ENCODE measurements at regions not wholly inside any gene's neighbourhood (a gene's known extent, or its start where the extent isn't known, plus 50 kb on each side); places are given as distances from the start of the nearest gene placed in this dataset.
"Not testable (repeated sequence)": the region's sequence is repeated elsewhere in the genome, so short reads cannot be mapped to it uniquely, and the experiment has no call there.

DNA sequence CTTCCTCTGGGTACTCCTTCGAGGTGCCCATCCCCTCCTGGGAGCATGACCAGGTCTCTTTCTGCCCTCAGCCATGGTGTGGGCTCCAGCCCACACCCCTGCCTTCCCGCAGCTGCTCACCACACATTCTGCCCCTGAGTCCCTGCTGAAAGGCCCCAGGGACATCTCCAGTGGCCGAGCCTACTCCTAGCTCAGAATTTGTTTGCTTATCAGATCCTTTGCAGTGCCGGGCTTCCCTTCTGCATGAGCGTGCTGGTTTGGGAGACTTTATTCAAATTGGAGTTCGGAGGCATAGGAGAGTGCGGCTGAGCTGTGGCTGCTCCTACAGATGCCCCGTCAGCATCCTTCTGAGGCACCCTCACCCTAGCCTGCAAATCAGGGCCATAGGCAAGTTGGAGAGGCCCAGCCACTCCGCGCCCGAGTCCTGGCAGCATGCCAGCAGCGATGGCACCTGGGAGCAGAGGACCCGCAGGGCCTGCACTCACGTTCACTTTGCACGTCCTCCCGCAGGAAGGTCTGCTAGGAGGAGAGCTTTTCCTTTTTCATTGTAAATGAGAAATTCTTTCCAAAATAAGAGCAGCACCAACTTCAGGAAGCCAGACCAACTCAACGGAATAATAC, 327.3 kb downstream of the QKI start:
- Histone ChIP-seq H3K27ac (ENCODE audit: low read depth, low read length) (no peak overlapping the region), H3K9ac (ENCODE audit: low read depth, low read length) (no peak overlapping the region), H3K36me3 (ENCODE audit: insufficient read depth, low read length) (no peaks in the 10 kb centered on the region), H3K4me1 (ENCODE audit: insufficient read depth, low read length) (peaks cover 6% of the 10 kb centered on the region; the same call in 1 of the 2 replicates), H3K9me3 (ENCODE audit: insufficient read depth, low read depth, low read length) (no peaks in the 10 kb centered on the region), H3K27me3 (ENCODE audit: insufficient read depth, low read length) (no peaks in the 10 kb centered on the region), H3K4me3 (ENCODE audit: low read length) (no peak overlapping the region)
- 89% methylated on average over 17 of the region's 17 CpGs for WGBS

DNA sequence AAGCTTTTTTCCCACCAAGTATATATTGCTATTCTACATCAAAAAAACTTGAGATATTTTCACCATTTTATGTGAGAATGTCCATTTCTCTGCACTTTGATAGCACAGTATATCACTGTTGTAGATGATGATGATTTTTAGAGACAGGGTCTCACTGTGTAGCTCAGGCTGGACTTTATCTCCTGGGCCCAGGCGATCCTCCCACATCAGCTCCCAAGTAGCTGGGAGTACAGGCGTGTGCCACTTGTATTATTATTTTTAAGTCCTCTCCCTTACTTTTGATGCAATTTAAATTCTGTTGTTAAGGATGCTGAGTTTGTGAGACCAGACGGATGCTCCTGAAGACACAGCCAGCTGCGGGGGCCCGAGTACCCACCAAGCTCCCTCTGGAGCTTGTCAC, 326.8 kb downstream of the QKI start:
- no peaks in the 10 kb centered on the region for H3K27me3 ChIP-seq (ENCODE audit: insufficient read depth, low read length)
- H3K4me3 ChIP-seq (ENCODE audit: low read length): no peak overlapping the region
- 99% methylated on average over 5 of the region's 5 CpGs for WGBS

DNA sequence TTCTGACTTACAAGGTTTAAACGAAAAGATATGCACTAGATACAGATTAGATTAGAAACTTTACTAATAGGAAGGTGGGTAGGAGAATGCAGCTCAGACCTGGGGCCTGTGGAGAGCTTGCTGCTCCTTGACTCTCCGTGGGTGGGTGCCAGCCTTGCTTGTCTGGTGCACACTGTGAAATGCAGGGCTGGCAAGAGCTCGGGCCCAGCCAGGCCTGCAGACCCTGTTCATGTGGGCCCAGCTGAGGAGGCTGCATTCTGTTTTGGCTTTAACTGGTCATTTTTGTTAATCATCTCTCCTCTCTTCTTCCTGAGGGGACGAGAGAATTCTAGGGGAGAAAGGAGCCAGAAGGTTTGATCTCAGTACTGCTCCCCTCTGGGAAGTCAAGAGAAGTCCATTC, 325.4 kb downstream of the QKI start:
- H3K27me3 ChIP-seq (ENCODE audit: insufficient read depth, low read length): no peaks in the 10 kb centered on the region
- H3K4me1 ChIP-seq (ENCODE audit: insufficient read depth, low read length): no peaks in the 10 kb centered on the region
- H3K4me3 ChIP-seq (ENCODE audit: low read length): no peak overlapping the region
- 93% methylated on average over 4 of the region's 4 CpGs for WGBS
- no peak overlapping the region for H3K9ac ChIP-seq (ENCODE audit: low read depth, low read length)
- H3K27ac ChIP-seq (ENCODE audit: low read depth, low read length): no peak overlapping the region
- no peaks in the 10 kb centered on the region for H3K9me3 ChIP-seq (ENCODE audit: insufficient read depth, low read depth, low read length)
- no peaks in the 10 kb centered on the region for H3K36me3 ChIP-seq (ENCODE audit: insufficient read depth, low read length)

More for the DNA sequence above, 326.8 kb downstream of the QKI start:
- Histone ChIP-seq H3K36me3 (ENCODE audit: insufficient read depth, low read length) (no peaks in the 10 kb centered on the region), H3K9ac (ENCODE audit: low read depth, low read length) (no peak overlapping the region), H3K4me1 (ENCODE audit: insufficient read depth, low read length) (peaks cover 6% of the 10 kb centered on the region; the same call in 1 of the 2 replicates), H3K9me3 (ENCODE audit: insufficient read depth, low read depth, low read length) (no peaks in the 10 kb centered on the region), H3K27ac (ENCODE audit: low read depth, low read length) (no peak overlapping the region)

DNA sequence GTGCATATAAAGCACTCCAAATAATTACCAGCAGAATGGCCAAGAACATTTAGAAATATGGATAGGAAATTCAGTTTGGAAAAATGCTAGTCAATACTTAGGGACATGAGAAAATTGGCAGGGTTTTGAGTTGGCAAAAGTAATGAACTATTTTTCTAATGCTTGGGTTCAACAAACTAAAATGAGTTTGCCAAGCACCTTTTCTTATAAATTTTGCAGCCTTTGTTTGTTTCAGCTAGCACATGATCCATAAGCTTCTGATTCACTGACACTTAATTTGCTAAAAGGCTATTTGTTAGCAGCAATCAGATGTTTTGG, 324.8 kb downstream of the QKI start:
- H3K27me3 ChIP-seq (ENCODE audit: insufficient read depth, low read length): no peaks in the 10 kb centered on the region
- no peak overlapping the region for H3K4me3 ChIP-seq (ENCODE audit: low read length)
- no peaks in the 10 kb centered on the region for H3K9me3 ChIP-seq (ENCODE audit: insufficient read depth, low read depth, low read length)
- H3K36me3 ChIP-seq (ENCODE audit: insufficient read depth, low read length): no peaks in the 10 kb centered on the region
- no peaks in the 10 kb centered on the region for H3K4me1 ChIP-seq (ENCODE audit: insufficient read depth, low read length)
- no peak overlapping the region for H3K27ac ChIP-seq (ENCODE audit: low read depth, low read length)
- H3K9ac ChIP-seq (ENCODE audit: low read depth, low read length): peak overlapping the region; percentile 27; the same call in 1 of the 2 replicates

DNA sequence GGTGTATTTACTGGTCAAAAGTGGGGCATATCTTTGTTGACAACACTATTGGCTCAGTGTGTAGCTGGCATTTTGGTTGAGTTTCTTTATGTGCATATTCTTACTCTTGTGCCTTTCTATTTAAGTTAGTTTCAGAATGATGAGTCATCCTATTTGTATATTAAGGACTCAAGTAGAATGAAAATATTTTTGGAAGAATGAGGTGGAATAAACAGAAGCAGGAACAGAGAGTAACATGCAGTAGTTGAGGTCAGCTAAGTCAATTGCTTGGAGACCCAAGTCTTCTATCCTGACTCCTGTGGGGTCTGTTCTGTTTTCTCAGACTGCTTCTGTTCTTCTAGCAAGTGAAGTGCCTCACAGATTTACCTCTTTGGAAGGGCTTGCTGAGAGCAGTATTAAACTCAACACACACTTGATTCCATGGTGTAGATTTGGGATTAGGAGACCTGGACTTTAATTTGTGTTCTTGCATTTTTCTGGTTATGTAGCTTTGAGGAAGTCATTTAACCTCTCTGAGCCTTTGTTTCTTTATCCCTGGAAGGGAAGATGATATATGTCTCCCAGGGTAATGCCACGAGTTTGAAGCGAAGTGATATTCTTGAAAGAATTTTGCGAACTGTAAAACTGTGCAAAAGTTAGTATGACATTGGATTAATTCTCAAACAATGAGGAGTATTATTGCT, 324.3 kb downstream of the QKI start:
- Histone ChIP-seq H3K36me3 (ENCODE audit: insufficient read depth, low read length) (no peaks in the 10 kb centered on the region), H3K9ac (ENCODE audit: low read depth, low read length) (no peak overlapping the region), H3K4me3 (ENCODE audit: low read length) (no peak overlapping the region), H3K27me3 (ENCODE audit: insufficient read depth, low read length) (no peaks in the 10 kb centered on the region), H3K27ac (ENCODE audit: low read depth, low read length) (no peak overlapping the region), H3K4me1 (ENCODE audit: insufficient read depth, low read length) (no peaks in the 10 kb centered on the region), H3K9me3 (ENCODE audit: insufficient read depth, low read depth, low read length) (no peaks in the 10 kb centered on the region)
- WGBS: 96% methylated on average over 3 of the region's 3 CpGs

DNA sequence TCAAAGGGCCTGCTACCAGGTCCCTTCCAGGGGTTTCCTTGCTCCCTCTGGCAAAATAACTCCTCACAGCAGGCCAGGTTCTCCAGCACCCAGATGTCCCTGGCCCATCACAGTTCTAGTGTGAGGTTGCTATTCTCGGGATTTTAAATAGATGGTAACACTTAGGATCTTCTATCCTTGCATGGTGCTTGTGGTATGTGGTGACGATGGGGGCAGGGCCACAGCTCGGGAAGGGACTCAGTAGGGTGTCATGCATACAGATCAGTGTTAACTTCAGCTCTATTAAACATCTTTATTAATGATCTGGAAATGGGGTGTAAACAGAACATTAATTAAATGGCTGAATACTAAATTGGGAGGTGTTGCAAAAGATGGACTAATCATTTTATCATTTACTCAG, 323.8 kb downstream of the QKI start:
- H3K9me3 ChIP-seq (ENCODE audit: insufficient read depth, low read depth, low read length): no peaks in the 10 kb centered on the region
- no peak overlapping the region for H3K9ac ChIP-seq (ENCODE audit: low read depth, low read length)
- H3K36me3 ChIP-seq (ENCODE audit: insufficient read depth, low read length): no peaks in the 10 kb centered on the region
- H3K27ac ChIP-seq (ENCODE audit: low read depth, low read length): no peak overlapping the region
- no peaks in the 10 kb centered on the region for H3K4me1 ChIP-seq (ENCODE audit: insufficient read depth, low read length)
- 94% methylated on average over 2 of the region's 3 CpGs for WGBS
- no peaks in the 10 kb centered on the region for H3K27me3 ChIP-seq (ENCODE audit: insufficient read depth, low read length)
- H3K4me3 ChIP-seq (ENCODE audit: low read length): no peak overlapping the region

DNA sequence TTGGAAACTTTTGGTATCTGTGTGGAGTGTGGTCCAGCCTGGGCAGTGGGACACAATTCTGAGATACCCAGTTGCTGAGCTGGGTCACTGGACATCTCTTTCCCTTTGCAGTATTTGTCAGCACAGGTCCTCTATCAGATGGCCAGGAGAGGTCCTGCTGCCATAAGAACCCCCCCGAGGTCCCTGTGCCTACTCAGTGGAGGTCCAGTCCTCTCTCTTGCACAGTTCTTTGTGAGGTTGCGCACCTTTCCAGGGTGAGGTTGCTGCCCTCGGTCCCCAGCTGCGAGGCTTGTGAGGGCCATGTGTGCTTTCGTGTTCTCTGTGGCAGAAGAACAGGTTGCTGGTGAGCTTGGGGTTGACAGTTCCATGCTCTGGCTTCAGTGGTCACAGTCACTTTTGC, 320.6 kb downstream of the QKI start:
- H3K4me1 ChIP-seq (ENCODE audit: insufficient read depth, low read length): no peaks in the 10 kb centered on the region
- WGBS: 98% methylated on average over 5 of the region's 5 CpGs

DNA sequence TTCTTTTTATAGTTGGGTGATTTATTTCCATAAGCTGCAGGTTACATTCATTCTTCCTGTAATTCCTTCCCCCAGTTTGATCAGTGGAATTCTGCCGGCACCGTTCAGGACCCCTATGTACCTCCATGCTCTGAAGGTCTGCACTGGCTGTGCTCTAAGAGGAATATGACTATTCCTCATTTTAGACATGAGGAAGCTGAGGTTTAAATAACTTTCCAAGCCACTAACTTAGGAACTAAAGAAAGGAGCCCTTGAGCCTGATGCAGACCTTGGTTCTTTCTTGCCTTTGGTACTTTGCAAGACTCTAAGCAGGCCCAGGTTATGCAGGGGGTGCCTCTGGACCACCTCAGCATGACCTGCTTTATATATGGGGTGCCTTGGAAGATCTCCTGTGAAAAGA, 318.5 kb downstream of the QKI start:
- no peak overlapping the region for H3K9ac ChIP-seq (ENCODE audit: low read depth, low read length)
- no peaks in the 10 kb centered on the region for H3K27me3 ChIP-seq (ENCODE audit: insufficient read depth, low read length)
- 97% methylated on average over 2 of the region's 2 CpGs for WGBS
- no peaks in the 10 kb centered on the region for H3K36me3 ChIP-seq (ENCODE audit: insufficient read depth, low read length)
- H3K4me1 ChIP-seq (ENCODE audit: insufficient read depth, low read length): no peaks in the 10 kb centered on the region
- no peaks in the 10 kb centered on the region for H3K9me3 ChIP-seq (ENCODE audit: insufficient read depth, low read depth, low read length)
- H3K27ac ChIP-seq (ENCODE audit: low read depth, low read length): no peak overlapping the region
- H3K4me3 ChIP-seq (ENCODE audit: low read length): no peak overlapping the region

More for the DNA sequence above, 320.6 kb downstream of the QKI start:
- Histone ChIP-seq H3K27ac (ENCODE audit: low read depth, low read length) (no peak overlapping the region), H3K4me3 (ENCODE audit: low read length) (no peak overlapping the region), H3K36me3 (ENCODE audit: insufficient read depth, low read length) (no peaks in the 10 kb centered on the region), H3K9ac (ENCODE audit: low read depth, low read length) (no peak overlapping the region), H3K9me3 (ENCODE audit: insufficient read depth, low read depth, low read length) (no peaks in the 10 kb centered on the region), H3K27me3 (ENCODE audit: insufficient read depth, low read length) (no peaks in the 10 kb centered on the region)

DNA sequence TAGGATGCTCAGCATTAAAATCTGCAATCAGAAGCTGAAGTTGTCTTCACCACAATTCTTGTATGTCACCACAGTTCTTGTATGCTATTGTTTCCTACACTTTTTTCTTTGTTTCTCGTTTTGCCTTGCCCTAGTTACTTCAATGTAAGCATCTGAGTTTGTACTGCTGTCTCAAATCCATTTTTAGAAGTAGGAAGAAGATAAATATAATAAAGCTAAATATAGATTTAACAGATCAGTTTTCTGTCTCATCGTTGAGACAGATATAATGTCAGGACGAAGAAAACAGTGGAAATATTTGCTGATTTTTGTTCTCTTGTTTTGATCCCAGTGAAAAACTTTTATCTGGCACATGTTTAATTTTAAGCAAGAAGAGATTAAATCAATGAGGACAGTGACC, 318.0 kb downstream of the QKI start:
- Histone ChIP-seq H3K9me3 (ENCODE audit: insufficient read depth, low read depth, low read length) (no peaks in the 10 kb centered on the region), H3K27ac (ENCODE audit: low read depth, low read length) (no peak overlapping the region), H3K27me3 (ENCODE audit: insufficient read depth, low read length) (no peaks in the 10 kb centered on the region), H3K36me3 (ENCODE audit: insufficient read depth, low read length) (no peaks in the 10 kb centered on the region), H3K4me1 (ENCODE audit: insufficient read depth, low read length) (no peaks in the 10 kb centered on the region), H3K9ac (ENCODE audit: low read depth, low read length) (no peak overlapping the region), H3K4me3 (ENCODE audit: low read length) (no peak overlapping the region)
- WGBS: 84% methylated on average over 3 of the region's 3 CpGs

DNA sequence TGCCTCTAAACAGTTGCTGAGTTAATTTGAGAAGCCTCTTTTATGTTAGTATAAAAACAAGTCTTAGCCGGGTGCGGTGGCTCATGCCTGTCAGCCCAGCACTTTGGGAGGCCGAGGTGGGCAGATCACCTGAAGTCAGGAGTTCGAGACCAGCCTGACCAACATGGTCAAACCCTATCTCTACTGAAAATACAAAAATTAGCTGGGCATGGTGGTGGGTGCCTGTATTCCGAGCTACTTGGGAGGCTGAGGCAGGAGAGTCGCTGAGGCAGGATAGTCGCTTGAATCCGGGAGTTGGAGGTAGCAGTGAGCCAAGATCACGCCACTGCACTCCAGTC, 317.5 kb downstream of the QKI start:
- not testable (repeated sequence) for H3K4me1 ChIP-seq (ENCODE audit: insufficient read depth, low read length); H3K9me3 ChIP-seq (ENCODE audit: insufficient read depth, low read depth, low read length); H3K27ac ChIP-seq (ENCODE audit: low read depth, low read length); H3K4me3 ChIP-seq (ENCODE audit: low read length); H3K9ac ChIP-seq (ENCODE audit: low read depth, low read length); H3K36me3 ChIP-seq (ENCODE audit: insufficient read depth, low read length); H3K27me3 ChIP-seq (ENCODE audit: insufficient read depth, low read length)
- WGBS: 95% methylated on average over 9 of the region's 9 CpGs

DNA sequence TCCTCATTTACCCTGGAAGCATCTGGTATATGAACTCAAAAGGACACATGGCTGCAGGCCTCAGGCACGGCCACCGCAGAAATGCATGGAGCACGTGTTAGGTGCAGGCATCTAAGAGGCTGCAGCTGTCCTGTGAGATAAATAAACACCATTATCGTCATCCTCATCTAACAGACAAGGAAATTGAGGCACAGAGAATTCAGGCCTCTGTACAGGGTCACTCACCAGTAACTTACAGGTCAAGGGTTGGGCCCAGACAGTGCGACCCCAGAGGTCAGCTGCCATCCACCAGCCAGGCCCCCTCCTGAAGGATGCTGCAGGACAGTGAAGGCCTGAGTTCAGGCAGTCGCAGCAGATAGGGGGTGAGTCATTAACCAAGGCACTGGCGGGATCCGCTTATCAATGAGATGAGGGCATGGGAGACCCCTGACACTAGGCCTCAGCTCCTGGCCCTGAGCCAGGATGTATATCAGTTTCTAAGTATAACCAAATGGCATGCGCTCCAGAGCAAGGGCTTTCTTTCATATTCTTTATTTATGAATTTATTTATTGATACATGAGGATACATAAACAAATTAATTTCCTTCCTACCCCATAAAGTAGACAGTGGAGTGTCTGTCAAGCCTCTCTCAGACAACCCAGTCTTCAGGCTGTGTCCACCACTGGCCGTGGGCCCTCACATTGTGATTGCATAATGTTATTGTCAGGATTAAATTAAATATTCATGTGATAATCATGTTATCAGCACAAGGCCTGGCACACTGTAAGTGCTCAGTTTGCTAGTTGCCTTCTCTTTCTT, 316.9 kb downstream of the QKI start:
- Histone ChIP-seq H3K36me3 (ENCODE audit: insufficient read depth, low read length) (no peaks in the 10 kb centered on the region), H3K9ac (ENCODE audit: low read depth, low read length) (no peak overlapping the region), H3K27me3 (ENCODE audit: insufficient read depth, low read length) (no peaks in the 10 kb centered on the region), H3K4me1 (ENCODE audit: insufficient read depth, low read length) (no peaks in the 10 kb centered on the region), H3K27ac (ENCODE audit: low read depth, low read length) (no peak overlapping the region), H3K9me3 (ENCODE audit: insufficient read depth, low read depth, low read length) (no peaks in the 10 kb centered on the region), H3K4me3 (ENCODE audit: low read length) (no peak overlapping the region)
- WGBS: 93% methylated on average over 9 of the region's 10 CpGs

All from HUES64 (cell line).